ENCODE measurements at regions not wholly inside any gene's neighbourhood (a gene's known extent, or its start where the extent isn't known, plus 50 kb on each side); places are given as distances from the start of the nearest gene placed in this dataset.

- no peaks in the 10 kb centered on the region for H3K36me3 ChIP-seq
- H3K27me3 ChIP-seq (ENCODE audit: insufficient read depth, low read depth, severe bottlenecking) = peaks cover 59% of the 10 kb centered on the region
- no peaks in the 10 kb centered on the region for H3K9me3 ChIP-seq (ENCODE audit: severe bottlenecking)
- TF ChIP-seq CTCF (IDR thresholded peaks at IDR 0.05; ENCODE audit: low read depth, low read length) = no peak
- H3K27ac ChIP-seq = no peak overlapping the region
- no peak overlapping the region for H3K4me3 ChIP-seq (ENCODE audit: low read depth, low read length)
- DNase-seq = no peak
These were observed 198.6 kb upstream of the S100G start for GRCh38 chrX:16451334-16451733.

- DNase-seq = no peak
- no peak overlapping the region for H3K4me3 ChIP-seq (ENCODE audit: low read depth, low read length)
- no peaks in the 10 kb centered on the region for H3K9me3 ChIP-seq (ENCODE audit: severe bottlenecking)
- no peaks in the 10 kb centered on the region for H3K36me3 ChIP-seq
- TF ChIP-seq CTCF (IDR thresholded peaks at IDR 0.05; ENCODE audit: low read depth, low read length) = no peak
- peaks cover 37% of the 10 kb centered on the region for H3K27me3 ChIP-seq (ENCODE audit: insufficient read depth, low read depth, severe bottlenecking)
- no peak overlapping the region for H3K27ac ChIP-seq
These were observed 195.0 kb upstream of the S100G start for GRCh38 chrX:16454926-16455325.

GRCh38 chrX:16457239-16457638 lies 192.7 kb upstream of the S100G start:
- no peak overlapping the region for H3K27ac ChIP-seq
- H3K36me3 ChIP-seq = no peaks in the 10 kb centered on the region
- DNase-seq = no peak
- no peak for TF ChIP-seq CTCF (IDR thresholded peaks at IDR 0.05; ENCODE audit: low read depth, low read length)
- H3K9me3 ChIP-seq (ENCODE audit: severe bottlenecking) = no peaks in the 10 kb centered on the region
- peaks cover 52% of the 10 kb centered on the region for H3K27me3 ChIP-seq (ENCODE audit: insufficient read depth, low read depth, severe bottlenecking)
- H3K4me3 ChIP-seq (ENCODE audit: low read depth, low read length) = no peak overlapping the region

GRCh38 chrX:16458208-16458607 lies 191.8 kb upstream of the S100G start:
- no peaks in the 10 kb centered on the region for H3K36me3 ChIP-seq
- no peak for TF ChIP-seq CTCF (IDR thresholded peaks at IDR 0.05; ENCODE audit: low read depth, low read length)
- no peak for DNase-seq
- no peak overlapping the region for H3K4me3 ChIP-seq (ENCODE audit: low read depth, low read length)
- H3K27ac ChIP-seq = no peak overlapping the region
- H3K27me3 ChIP-seq (ENCODE audit: insufficient read depth, low read depth, severe bottlenecking) = peaks cover 48% of the 10 kb centered on the region
- no peaks in the 10 kb centered on the region for H3K9me3 ChIP-seq (ENCODE audit: severe bottlenecking)

- Histone ChIP-seq H3K27me3 (ENCODE audit: insufficient read depth, low read depth, severe bottlenecking) (peaks cover 47% of the 10 kb centered on the region), H3K9me3 (ENCODE audit: severe bottlenecking) (no peaks in the 10 kb centered on the region), H3K36me3 (no peaks in the 10 kb centered on the region), H3K4me3 (ENCODE audit: low read depth, low read length) (no peak overlapping the region), H3K27ac (no peak overlapping the region)
- TF ChIP-seq CTCF (IDR thresholded peaks at IDR 0.05; ENCODE audit: low read depth, low read length) = no peak
- DNase-seq = no peak
These were observed 190.9 kb upstream of the S100G start for GRCh38 chrX:16459008-16459407.

- no peak for DNase-seq
- TF ChIP-seq CTCF (IDR thresholded peaks at IDR 0.05; ENCODE audit: low read depth, low read length) = no peak
- no peaks in the 10 kb centered on the region for H3K36me3 ChIP-seq
- H3K27me3 ChIP-seq (ENCODE audit: insufficient read depth, low read depth, severe bottlenecking) = peaks cover 51% of the 10 kb centered on the region
- no peaks in the 10 kb centered on the region for H3K9me3 ChIP-seq (ENCODE audit: severe bottlenecking)
- no peak overlapping the region for H3K4me3 ChIP-seq (ENCODE audit: low read depth, low read length)
- no peak overlapping the region for H3K27ac ChIP-seq
These were observed 188.0 kb upstream of the S100G start for GRCh38 chrX:16461968-16462367.

Data from WERI-Rb-1 (cell line).